Thoracic aorta (tissue), 2 donors: ENCODE measurements at regions not wholly inside any gene's neighbourhood (a gene's known extent, or its start where the extent isn't known, plus 50 kb on each side); places are given as distances from the start of the nearest gene placed in this dataset.

Experiments used
- ATAC-seq: fragments of 150-250 bp; one replicate; pipeline ENCODE4 v1.8.0; 2017; ENCODE audit warnings: low read depth; ENCODE audit not compliant: insufficient number of reproducible peaks, low FRiP score
- DNase-seq: peaks from one replicate; pipeline ENCODE4 v3.0.0-alpha.2; 2020; ENCODE audit warnings: low spot score
- H3K27ac ChIP-seq, 2 donors: fragments of 200-600 bp; sonication (generic); 1 replicate in 1 of 2; 2 replicates in 1 of 2; pipeline ENCODE4 v1.5.1; 2016; ENCODE audit warnings: mild to moderate bottlenecking in 2 of 2, moderate library complexity in 2 of 2
- H3K27me3 ChIP-seq: fragments of 200-600 bp; sonication (generic); replicated peaks from 2 replicates; pipeline ENCODE4 v1.6.0; 2016; ENCODE audit warnings: mild to moderate bottlenecking; ENCODE audit not compliant: insufficient read depth
- H3K36me3 ChIP-seq: fragments of 200-600 bp; sonication (generic); one replicate; pipeline ENCODE4 v1.5.1; 2016
- H3K4me1 ChIP-seq, 2 donors: fragments of 200-600 bp; sonication (generic); 1 replicate in 1 of 2; 2 replicates in 1 of 2; pipeline versions ENCODE4 v1.5.1 to v1.6.0; 2016; ENCODE audit warnings: low read depth in 2 of 2, mild to moderate bottlenecking in 1 of 2; ENCODE audit not compliant: control insufficient read depth in 1 of 2
- H3K4me3 ChIP-seq: fragments of 200-600 bp; sonication (generic); 2 replicates; pipeline ENCODE4 v1.5.1; 2016; ENCODE audit warnings: mild to moderate bottlenecking
- H3K9me3 ChIP-seq: fragments of 200-600 bp; sonication (generic); 2 replicates; pipeline ENCODE4 v1.5.1; 2016
- TF ChIP-seq, protein P1 (sequence below): fragments of 200-600 bp; sonication (generic); IDR thresholded peaks from one replicate; pipeline ENCODE4 v1.5.1; 2019; ENCODE audit warnings: antibody characterized with exemption

DNA sequence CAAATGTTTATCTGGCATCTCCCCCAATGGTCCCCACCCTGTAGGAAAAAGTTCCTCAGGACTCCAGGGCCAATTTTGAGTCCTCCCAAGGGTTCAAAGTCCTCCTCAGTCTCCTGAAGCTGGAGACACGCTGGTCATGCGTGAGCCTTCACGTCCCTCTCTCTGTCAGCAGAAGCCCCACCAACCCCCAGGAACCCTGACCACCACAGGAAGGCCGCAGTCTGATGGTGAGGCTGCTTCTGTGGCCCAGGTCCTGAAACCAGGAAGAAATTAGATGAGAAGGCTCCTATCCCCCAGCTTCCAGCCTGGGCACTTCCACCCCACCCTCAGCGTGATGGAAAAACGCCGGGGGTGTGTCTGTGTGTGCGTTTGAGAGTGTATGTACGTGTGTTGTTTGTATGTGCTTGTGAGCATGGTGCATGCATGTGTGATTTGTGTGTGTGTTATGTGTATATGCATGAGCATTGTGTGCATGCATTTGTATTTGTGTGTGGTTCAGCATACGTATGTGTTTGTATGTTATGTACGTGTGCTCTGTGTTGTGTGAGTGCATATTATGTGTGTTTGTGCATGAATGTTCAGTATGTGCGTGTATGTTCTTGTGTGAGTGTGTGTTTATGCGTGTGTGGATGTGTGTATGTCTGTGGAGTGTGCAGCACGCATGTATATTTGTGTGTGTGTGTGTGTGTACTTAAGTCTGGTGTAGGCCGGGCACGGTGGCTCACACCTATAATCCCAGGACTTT is 92.5 kb downstream of the SIK1 start:
- Histone ChIP-seq H3K27me3 (no peaks in the 10 kb centered on the region), H3K4me3 (no peak overlapping the region), H3K9me3 (no peaks in the 10 kb centered on the region), H3K27ac (no peak overlapping the region), H3K36me3 (no peaks in the 10 kb centered on the region), H3K4me1 (peaks cover 4 to 23% of the 10 kb centered on the region in 2 donors)
- TF ChIP-seq, protein P1, sequence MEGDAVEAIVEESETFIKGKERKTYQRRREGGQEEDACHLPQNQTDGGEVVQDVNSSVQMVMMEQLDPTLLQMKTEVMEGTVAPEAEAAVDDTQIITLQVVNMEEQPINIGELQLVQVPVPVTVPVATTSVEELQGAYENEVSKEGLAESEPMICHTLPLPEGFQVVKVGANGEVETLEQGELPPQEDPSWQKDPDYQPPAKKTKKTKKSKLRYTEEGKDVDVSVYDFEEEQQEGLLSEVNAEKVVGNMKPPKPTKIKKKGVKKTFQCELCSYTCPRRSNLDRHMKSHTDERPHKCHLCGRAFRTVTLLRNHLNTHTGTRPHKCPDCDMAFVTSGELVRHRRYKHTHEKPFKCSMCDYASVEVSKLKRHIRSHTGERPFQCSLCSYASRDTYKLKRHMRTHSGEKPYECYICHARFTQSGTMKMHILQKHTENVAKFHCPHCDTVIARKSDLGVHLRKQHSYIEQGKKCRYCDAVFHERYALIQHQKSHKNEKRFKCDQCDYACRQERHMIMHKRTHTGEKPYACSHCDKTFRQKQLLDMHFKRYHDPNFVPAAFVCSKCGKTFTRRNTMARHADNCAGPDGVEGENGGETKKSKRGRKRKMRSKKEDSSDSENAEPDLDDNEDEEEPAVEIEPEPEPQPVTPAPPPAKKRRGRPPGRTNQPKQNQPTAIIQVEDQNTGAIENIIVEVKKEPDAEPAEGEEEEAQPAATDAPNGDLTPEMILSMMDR = no peak
- DNase-seq = no peak
- no peak for ATAC-seq

DNA sequence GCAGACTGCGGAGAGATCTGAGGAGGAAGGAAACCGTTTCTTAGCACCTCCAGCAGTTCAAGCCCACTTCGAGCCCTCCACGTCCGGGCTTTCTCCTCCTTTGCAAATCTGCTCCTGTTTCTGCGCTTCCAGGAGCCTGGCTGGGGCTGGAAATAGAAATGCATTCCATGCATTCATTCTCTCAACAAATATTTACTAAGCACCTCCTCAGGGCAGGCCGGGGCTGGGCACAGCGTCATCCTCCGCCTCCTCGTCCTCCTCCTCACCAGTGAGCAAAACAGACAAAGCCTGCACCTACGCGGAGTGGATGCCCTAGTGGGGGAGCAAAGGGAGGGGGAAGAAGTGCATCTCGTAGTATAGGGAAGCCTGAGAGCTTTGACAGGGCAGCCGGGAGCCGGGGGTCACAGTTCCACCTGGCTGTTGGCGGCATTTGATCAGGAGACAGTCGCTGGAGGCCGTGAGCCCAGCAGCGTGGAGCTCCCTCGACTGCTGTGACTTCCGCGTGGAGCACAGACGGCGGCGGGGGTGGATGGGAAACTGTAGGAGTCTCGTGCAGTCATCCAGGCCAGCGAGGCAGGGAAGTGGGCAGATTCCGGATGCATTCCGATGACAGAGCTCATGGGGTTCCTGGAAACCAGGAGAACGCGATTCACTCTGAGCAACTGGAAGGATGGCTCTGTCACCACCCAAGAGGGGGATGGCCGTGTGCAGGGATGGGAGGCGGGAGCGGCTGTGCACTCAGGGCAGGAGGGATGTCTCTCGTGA is 93.5 kb downstream of the SIK1 start:
- Histone ChIP-seq H3K4me1 (peaks cover 4 to 23% of the 10 kb centered on the region in 2 donors), H3K27ac (no peak overlapping the region), H3K27me3 (no peaks in the 10 kb centered on the region), H3K36me3 (no peaks in the 10 kb centered on the region), H3K4me3 (peak overlapping the region; percentile 49), H3K9me3 (no peaks in the 10 kb centered on the region)
- ATAC-seq = no peak
- TF ChIP-seq, protein P1 = no peak
- no peak for DNase-seq

DNA sequence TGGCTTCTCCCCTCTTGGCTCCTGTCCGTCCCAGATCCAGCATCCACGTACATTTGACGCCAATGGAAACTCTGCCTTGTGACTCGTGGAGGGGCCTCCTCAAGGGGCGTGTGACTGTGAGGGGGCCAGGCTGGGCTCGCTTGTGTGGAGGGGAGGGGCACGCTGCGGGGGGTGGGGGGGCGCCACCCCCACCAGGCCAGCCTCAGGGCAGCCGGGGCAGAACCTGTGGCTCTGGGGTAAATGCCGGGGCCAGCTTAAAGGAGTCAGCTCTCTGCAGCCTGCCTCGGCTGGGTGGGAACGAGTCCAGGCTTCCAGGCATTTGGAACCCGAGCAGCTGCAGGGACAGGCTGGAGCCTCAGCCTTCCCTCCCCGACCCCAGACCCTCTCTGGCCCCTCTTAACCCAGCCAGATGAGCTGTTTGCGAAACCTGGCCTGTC is 94.1 kb downstream of the SIK1 start:
- Histone ChIP-seq H3K36me3 (no peaks in the 10 kb centered on the region), H3K27me3 (no peaks in the 10 kb centered on the region), H3K4me1 (peaks cover 4 to 23% of the 10 kb centered on the region in 2 donors), H3K9me3 (no peaks in the 10 kb centered on the region), H3K27ac (no peak overlapping the region), H3K4me3 (peak overlapping the region; percentile 49)
- no peak for DNase-seq
- TF ChIP-seq, protein P1 = no peak
- ATAC-seq = no peak

DNA sequence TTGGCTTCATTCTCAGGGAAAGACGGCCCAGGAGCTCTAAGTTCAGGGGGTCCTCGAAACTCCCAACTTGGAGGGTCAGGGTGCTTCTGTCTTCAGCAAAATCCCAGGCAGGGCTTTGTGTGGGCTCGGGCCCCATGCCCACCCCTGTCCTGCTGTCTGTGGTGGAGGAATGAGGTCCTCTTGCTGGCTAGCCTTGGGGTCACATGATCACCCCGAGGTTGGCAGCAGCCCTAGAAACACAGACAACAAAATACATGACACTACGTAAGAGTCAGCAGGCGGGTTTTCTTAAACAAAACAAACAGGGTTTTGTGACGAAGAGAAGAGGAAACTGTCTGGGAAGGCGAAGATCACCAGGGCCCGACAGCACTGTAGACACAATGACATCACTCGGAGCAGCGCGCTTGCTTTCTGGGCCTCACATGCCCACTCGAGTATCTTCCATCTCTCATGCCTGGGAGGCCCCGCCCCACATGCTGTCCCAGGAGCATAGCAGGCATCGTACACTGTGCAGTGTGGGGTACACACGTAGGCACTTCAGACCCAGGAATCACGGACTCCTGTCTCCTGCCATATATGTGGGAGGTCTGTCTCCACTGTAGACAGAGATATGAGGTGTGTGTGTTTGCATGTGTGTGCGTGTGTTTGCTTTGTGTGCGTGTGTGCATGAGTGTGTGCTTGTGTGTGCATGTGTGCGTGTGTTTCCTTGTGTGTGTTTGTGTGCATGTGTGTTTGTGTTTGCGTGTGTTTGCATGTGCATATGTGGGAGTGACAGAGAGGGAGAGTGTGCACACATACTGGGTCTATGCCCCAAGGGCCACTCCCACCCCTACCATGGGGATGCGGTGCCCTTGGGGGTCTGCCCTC is 94.7 kb downstream of the SIK1 start:
- Histone ChIP-seq H3K4me1 (peaks cover 4 to 23% of the 10 kb centered on the region in 2 donors), H3K27me3 (no peaks in the 10 kb centered on the region), H3K27ac (no peak overlapping the region), H3K9me3 (no peaks in the 10 kb centered on the region), H3K4me3 (no peak overlapping the region), H3K36me3 (no peaks in the 10 kb centered on the region)
- no peak for DNase-seq
- no peak for ATAC-seq
- TF ChIP-seq, protein P1 = no peak
